HPDE6-E6E7 (cell line): ENCODE measurements at regions not wholly inside any gene's neighbourhood (a gene's known extent, or its start where the extent isn't known, plus 50 kb on each side); places are given as distances from the start of the nearest gene placed in this dataset.

ENCODE experiments used
- DNase-seq: peaks from one replicate; pipeline ENCODE4 v3.0.0; 2011; ENCODE audit warnings: missing footprints; ENCODE audit errors: extremely low spot score

GRCh38 chr4:162221148-162221547 is 57.3 kb upstream of the FSTL5 start:
- no peak for DNase-seq
